HS-5 (cell line): ENCODE measurements at regions not wholly inside any gene's neighbourhood (a gene's known extent, or its start where the extent isn't known, plus 50 kb on each side); places are given as distances from the start of the nearest gene placed in this dataset.
"Not testable (repeated sequence)": the region's sequence is repeated elsewhere in the genome, so short reads cannot be mapped to it uniquely, and the experiment has no call there.

ENCODE experiments used
- DNase-seq: peaks from one replicate; pipeline ENCODE4 v3.0.0-alpha.2; 2012; ENCODE audit warnings: low read depth

- DNase-seq = peak; percentile 42
Measured at GRCh38 chr9:87375397-87376073, 122.1 kb upstream of the DAPK1 start.

GRCh38 chr9:87378676-87379075 lies 119.0 kb upstream of the DAPK1 start:
- DNase-seq = no peak

GRCh38 chr9:87379300-87379699 lies 118.4 kb upstream of the DAPK1 start:
- DNase-seq = no peak

GRCh38 chr9:87381050-87381711 lies 116.5 kb upstream of the DAPK1 start:
- DNase-seq = peak; percentile 46

- DNase-seq = no peak
Measured at GRCh38 chr9:87381746-87382145, 115.9 kb upstream of the DAPK1 start.

GRCh38 chr9:87382900-87383299 lies 114.8 kb upstream of the DAPK1 start:
- DNase-seq = peak; percentile 53

- DNase-seq = no peak
Measured at GRCh38 chr9:87383344-87384150, 114.1 kb upstream of the DAPK1 start.

GRCh38 chr9:87386490-87387025 lies 111.1 kb upstream of the DAPK1 start:
- no peak for DNase-seq

GRCh38 chr9:87387351-87388011 lies 110.2 kb upstream of the DAPK1 start:
- DNase-seq = no peak

- not testable (repeated sequence) for DNase-seq
Measured at GRCh38 chr9:87388708-87389107, 109.0 kb upstream of the DAPK1 start.

GRCh38 chr9:87389936-87390335 lies 107.7 kb upstream of the DAPK1 start:
- no peak for DNase-seq

GRCh38 chr9:87390361-87390760 lies 107.3 kb upstream of the DAPK1 start:
- DNase-seq = no peak

GRCh38 chr9:87392086-87392485 lies 105.6 kb upstream of the DAPK1 start:
- no peak for DNase-seq

- DNase-seq = no peak
Measured at GRCh38 chr9:87393706-87394230, 103.9 kb upstream of the DAPK1 start.

GRCh38 chr9:87395804-87396479 lies 101.7 kb upstream of the DAPK1 start:
- no peak for DNase-seq

GRCh38 chr9:87401681-87402080 lies 96.0 kb upstream of the DAPK1 start:
- DNase-seq = no peak

- no peak for DNase-seq
Measured at GRCh38 chr9:87402537-87402936, 95.1 kb upstream of the DAPK1 start.

GRCh38 chr9:87405677-87406542 lies 91.8 kb upstream of the DAPK1 start:
- no peak for DNase-seq

- no peak for DNase-seq
Measured at GRCh38 chr9:87406543-87407166, 91.0 kb upstream of the DAPK1 start.
